Small intestine (tissue), 7 donors: ENCODE measurements at regions not wholly inside any gene's neighbourhood (a gene's known extent, or its start where the extent isn't known, plus 50 kb on each side); places are given as distances from the start of the nearest gene placed in this dataset.

ENCODE experiments used
- DNase-seq, 2 donors: peaks; one replicate each; pipeline versions ENCODE4 v3.0.0 to v3.0.0-alpha.2; 2013
- FAIRE-seq: peaks from 2 replicates; lab custom pipeline; 2012; peaks lifted over from hg19 to GRCh38; lab: Jason Lieb, UNC
- H3K27ac ChIP-seq, 3 donors: one replicate each; pipeline ENCODE4 v1.5.1; 2013; ENCODE audit warnings: low read length in 2 of 3, mild to moderate bottlenecking in 2 of 3, control low read depth in 1 of 3, inconsistent platforms in 1 of 3, low read depth in 1 of 3, moderate library complexity in 1 of 3
- H3K27me3 ChIP-seq, 3 donors: one replicate each; pipeline ENCODE4 v1.6.1; 2013; ENCODE audit warnings: low read length in 3 of 3, inconsistent platforms in 1 of 3; ENCODE audit not compliant: control insufficient read depth in 3 of 3, insufficient read depth in 3 of 3
- H3K36me3 ChIP-seq, 3 donors: one replicate each; pipeline ENCODE4 v1.6.1; 2013; ENCODE audit warnings: low read length in 3 of 3, inconsistent platforms in 1 of 3, low read depth in 1 of 3, mild to moderate bottlenecking in 1 of 3, moderate library complexity in 1 of 3; ENCODE audit not compliant: control insufficient read depth in 3 of 3, insufficient read depth in 2 of 3
- H3K4me1 ChIP-seq, 3 donors: one replicate each; pipeline ENCODE4 v1.6.1; 2013; ENCODE audit warnings: low read length in 2 of 3, inconsistent platforms in 1 of 3, low read depth in 1 of 3, mild to moderate bottlenecking in 1 of 3, moderate library complexity in 1 of 3; ENCODE audit not compliant: control insufficient read depth in 3 of 3, insufficient read depth in 2 of 3
- H3K4me3 ChIP-seq, 3 donors: one replicate each; pipeline ENCODE4 v1.5.1; 2013; ENCODE audit warnings: low read length in 3 of 3, control low read depth in 1 of 3, inconsistent platforms in 1 of 3, low read depth in 1 of 3, mild to moderate bottlenecking in 1 of 3, moderate library complexity in 1 of 3
- H3K9me3 ChIP-seq, 2 donors: one replicate each; pipeline ENCODE4 v1.6.1; 2013; ENCODE audit warnings: low read depth in 1 of 2, low read length in 1 of 2; ENCODE audit not compliant: control insufficient read depth in 2 of 2, insufficient read depth in 1 of 2
- WGBS, 3 donors: extraction: QIAGEN DNeasy Blood & Tissue Kit; methylation state at CpG; one replicate each; pipeline ENCODE4 v1.1.7; 2013; 5-methylcytosine and 5-hydroxymethylcytosine counted together
- donor health status: healthy with polysubstance abuse.
- donor health status: control.
- donor health status: control.
- donor health status: Bipolar disorder and iron deficiency.
- donor health status: healthy.

DNA sequence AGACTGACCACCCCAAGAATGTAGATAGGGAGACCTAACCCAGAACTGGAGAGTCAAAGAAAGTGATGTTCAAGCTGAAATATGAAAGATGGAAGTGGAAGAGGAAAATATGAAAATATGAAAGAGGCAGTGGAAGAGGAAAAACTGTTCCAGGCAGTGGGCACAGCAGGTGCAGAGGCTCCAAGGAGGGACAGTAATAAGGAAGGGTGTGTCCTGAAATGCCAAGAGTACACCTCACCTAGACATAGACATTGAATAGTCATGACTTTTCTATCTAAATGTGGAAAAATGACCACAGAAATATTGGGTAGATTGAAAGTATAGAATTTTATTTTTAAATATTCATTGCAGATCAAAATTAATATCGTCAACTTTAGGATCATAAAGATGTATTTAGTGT, 161.7 kb upstream of the USP24 start:
- no peak for DNase-seq
- Histone ChIP-seq H3K4me3 (no peak overlapping the region), H3K27ac (no peak overlapping the region), H3K36me3 (no peaks in the 10 kb centered on the region), H3K9me3 (no peaks in the 10 kb centered on the region), H3K4me1 (peaks cover 0 to 2% (median 0%) of the 10 kb centered on the region in 3 donors), H3K27me3 (no peaks in the 10 kb centered on the region)
- 79 to 97% (median 92%) methylated on average over 1 of the region's 1 CpG for WGBS, 3 donors
- no peak for FAIRE-seq

DNA sequence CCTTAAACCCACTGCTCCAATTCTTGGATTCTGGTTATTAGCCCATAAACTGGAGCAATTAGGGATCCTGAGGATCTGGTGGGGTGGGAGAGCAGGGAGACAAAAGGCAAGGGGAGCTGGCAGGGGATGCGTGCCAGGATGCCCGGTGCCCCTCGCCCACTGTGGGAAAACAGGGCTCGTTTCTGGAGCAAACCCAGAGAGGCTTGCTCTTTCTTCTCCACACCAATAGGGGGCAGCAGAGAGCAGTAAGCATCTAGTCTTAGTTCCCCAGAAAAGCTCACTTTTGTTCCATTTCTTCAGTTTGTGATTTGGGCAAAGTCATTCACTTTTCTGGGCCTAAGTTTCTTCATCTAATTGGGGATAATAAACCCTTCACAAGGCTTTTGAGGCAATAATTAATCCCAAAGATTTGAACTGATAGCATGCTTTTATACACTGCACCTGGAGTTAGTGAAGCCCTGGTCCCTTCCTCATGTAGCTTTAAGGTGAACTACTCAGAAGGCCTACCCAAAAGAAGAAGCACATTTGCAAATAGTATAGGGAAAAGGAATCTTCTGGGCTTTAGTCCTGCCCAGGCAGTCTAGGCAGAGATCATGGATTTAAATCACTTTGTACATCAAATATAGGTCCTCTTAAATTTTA, 160.6 kb upstream of the USP24 start:
- H3K36me3 ChIP-seq = no peaks in the 10 kb centered on the region
- H3K27ac ChIP-seq = no peak overlapping the region
- H3K4me3 ChIP-seq = no peak overlapping the region
- FAIRE-seq (no peak), DNase-seq (peak; percentile 35 to 61)
- WGBS, 3 donors = 14 to 35% (median 18%) methylated on average over 4 of the region's 4 CpGs
- H3K9me3 ChIP-seq = no peaks in the 10 kb centered on the region
- H3K4me1 ChIP-seq = peaks cover 0 to 2% (median 0%) of the 10 kb centered on the region in 3 donors
- H3K27me3 ChIP-seq = no peaks in the 10 kb centered on the region

DNA sequence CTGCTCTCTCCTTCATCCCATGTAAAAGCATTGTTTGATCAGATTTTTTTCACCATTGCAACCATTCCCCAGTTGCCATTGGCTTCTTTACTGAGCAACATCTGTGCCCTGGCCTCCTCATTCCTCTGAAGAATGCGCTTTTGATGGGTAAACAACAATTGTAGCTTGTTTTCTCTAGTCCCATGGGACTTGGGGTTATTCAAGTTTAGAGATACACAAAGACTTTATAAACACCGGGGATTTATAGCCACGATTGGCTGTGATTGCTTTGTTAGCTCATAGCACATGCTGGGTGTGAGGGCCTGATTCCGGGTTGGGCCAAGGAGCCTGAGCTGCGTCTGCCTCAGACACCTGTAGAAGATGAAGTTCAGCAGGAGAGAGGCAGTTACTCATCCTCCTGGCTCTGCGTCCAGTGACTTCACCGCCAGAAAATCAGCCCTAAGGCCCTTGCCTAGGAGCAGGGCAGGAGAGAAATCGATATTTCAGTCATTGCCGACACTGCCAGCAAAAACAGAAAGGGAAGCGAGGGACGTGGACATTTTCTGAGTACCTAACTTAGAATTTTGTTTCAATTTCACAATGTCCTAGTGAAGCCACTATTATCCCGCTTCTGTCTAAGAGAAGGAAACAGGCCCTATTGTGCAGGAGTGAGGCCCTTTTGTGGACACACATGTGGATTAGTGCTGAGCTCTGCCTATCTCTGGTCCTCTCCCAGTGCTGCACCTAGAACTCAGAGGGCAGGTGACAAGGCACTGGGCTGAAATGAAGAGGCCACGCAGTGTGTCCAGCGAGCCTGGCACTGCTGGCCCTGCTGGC, 159.8 kb upstream of the USP24 start:
- Histone ChIP-seq H3K9me3 (no peaks in the 10 kb centered on the region), H3K4me3 (no peak overlapping the region), H3K4me1 (peaks cover 0 to 2% (median 0%) of the 10 kb centered on the region in 3 donors), H3K36me3 (no peaks in the 10 kb centered on the region), H3K27ac (no peak overlapping the region), H3K27me3 (no peaks in the 10 kb centered on the region)
- DNase-seq (no peak), FAIRE-seq (no peak)
- 80 to 84% (median 81%) methylated on average over 14 of the region's 14 CpGs for WGBS, 3 donors

DNA sequence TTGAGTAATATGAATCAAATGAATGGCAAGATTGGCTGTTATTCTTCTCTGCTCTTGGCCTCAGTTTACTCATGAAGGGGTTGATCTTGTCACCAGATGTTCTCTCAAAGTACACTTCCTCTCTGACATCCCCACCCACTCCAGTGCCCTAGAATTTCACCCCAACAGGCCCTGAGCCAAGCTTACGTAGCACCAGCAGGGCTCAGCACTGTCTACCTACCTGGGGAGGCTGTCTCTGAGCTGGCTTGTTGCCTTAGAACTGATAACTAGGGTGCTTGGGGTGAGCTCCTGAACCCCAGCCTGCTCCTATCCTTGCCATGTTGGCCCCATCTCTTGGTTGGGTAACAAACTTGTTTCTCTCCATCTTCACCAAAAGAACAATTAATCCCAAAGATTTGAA, 159.1 kb upstream of the USP24 start:
- Histone ChIP-seq H3K27me3 (no peaks in the 10 kb centered on the region), H3K4me1 (peaks cover 0 to 2% (median 0%) of the 10 kb centered on the region in 3 donors), H3K9me3 (no peaks in the 10 kb centered on the region), H3K36me3 (no peaks in the 10 kb centered on the region), H3K27ac (no peak overlapping the region), H3K4me3 (no peak overlapping the region)
- DNase-seq = no peak
- WGBS, 3 donors = 91 to 95% (median 91%) methylated on average over 1 of the region's 1 CpG
- no peak for FAIRE-seq

DNA sequence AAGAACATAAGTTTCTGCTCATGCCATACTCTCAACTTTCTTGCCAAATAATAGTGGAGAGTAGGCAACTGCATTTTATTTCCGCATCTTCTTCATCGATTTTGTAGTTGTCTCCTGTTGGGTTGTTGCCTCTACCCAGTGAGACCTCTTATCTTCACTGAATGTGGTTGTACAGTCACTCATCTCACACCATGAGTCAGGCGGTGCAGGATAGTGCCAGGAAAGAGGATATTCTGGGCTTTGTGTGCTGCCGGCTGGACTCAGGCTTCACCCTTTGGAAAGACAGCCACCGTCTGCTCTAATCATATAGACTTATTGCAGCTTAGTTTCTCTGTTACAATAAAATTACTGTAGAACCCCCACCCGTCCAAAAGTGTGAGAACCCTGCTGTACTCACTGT, 154.3 kb upstream of the USP24 start:
- Histone ChIP-seq H3K27me3 (no peaks in the 10 kb centered on the region), H3K4me3 (no peak overlapping the region), H3K27ac (no peak overlapping the region), H3K4me1 (no peaks in the 10 kb centered on the region), H3K9me3 (peaks cover 0 to 15% of the 10 kb centered on the region in 2 donors), H3K36me3 (no peaks in the 10 kb centered on the region)
- FAIRE-seq (no peak), DNase-seq (no peak)
- whole genome bisulfite sequencing, 3 donors = 73 to 86% (median 79%) methylated on average over 6 of the region's 6 CpGs

DNA sequence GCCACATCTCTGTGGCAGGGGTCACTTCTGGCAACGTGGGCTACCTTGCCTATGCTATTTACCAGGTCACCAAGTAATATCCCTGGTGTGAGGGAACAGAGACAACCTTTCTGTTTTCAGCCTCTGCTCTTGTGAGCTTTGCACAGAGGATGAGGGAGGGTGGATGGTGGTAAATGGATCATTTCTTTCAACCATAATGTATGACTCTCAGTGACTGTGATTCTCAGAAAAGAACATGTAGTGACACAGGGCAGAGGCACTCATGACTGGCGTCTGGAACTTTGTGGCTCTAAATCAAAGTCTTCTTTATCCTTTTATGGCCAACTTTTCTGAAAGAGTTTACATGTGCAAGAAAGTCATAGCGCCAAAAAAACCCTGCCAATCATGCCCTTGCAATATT, 153.5 kb upstream of the USP24 start:
- FAIRE-seq (no peak), DNase-seq (no peak)
- no peak overlapping the region for H3K4me3 ChIP-seq
- no peaks in the 10 kb centered on the region for H3K4me1 ChIP-seq
- no peak overlapping the region for H3K27ac ChIP-seq
- H3K36me3 ChIP-seq = no peaks in the 10 kb centered on the region
- WGBS, 3 donors = 52 to 81% (median 66%) methylated on average over 3 of the region's 3 CpGs
- no peaks in the 10 kb centered on the region for H3K27me3 ChIP-seq
- peaks cover 0 to 15% of the 10 kb centered on the region in 2 donors for H3K9me3 ChIP-seq

DNA sequence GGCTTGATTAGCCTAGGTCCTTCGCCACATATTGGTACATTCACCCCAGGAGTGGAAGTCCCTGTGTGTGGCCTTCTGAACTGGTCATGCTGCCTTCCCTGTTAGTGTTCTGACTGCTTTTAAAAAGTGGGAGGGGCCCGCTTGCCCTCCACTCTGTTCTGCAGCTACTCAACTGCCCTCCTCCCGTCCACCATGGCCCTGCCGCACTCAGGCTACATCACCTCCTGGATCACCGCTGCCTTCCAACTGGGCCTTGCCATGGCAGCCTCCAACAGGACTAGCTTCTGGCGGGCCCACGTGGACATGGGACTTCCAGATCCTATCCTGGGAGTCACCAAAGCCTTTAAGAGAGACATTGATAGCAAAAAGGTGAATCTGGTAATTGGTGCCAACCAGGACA, 152.1 kb upstream of the USP24 start:
- WGBS, 3 donors = 76 to 88% (median 79%) methylated on average over 7 of the region's 7 CpGs
- Histone ChIP-seq H3K27ac (no peak overlapping the region), H3K27me3 (peaks cover 0 to 2% (median 0%) of the 10 kb centered on the region in 3 donors), H3K4me1 (no peaks in the 10 kb centered on the region), H3K4me3 (no peak overlapping the region), H3K36me3 (no peaks in the 10 kb centered on the region), H3K9me3 (peaks cover 0 to 15% of the 10 kb centered on the region in 2 donors)
- FAIRE-seq (no peak), DNase-seq (no peak)

DNA sequence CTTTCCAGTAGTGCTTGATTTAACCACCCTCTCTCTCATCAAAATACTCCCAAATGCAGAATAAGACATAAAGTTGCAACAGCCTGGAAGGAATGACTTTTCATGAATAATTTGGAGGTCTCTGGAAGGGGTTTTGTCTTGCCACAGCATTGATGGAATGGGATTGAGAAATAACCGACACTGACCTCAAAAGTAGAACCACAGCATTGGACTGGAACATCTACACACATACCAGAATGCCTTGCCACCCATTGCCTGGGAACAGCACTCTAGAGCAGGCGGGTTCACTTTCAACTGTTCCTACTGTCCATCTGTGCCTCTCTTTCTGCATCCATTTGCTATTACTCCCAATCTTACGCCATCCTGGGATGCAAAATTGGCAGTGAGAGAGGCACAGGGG, 149.1 kb upstream of the USP24 start:
- Histone ChIP-seq H3K27ac (no peak overlapping the region), H3K9me3 (peaks cover 0 to 15% of the 10 kb centered on the region in 2 donors), H3K27me3 (peaks cover 0 to 2% (median 2%) of the 10 kb centered on the region in 3 donors), H3K36me3 (no peaks in the 10 kb centered on the region), H3K4me3 (no peak overlapping the region), H3K4me1 (no peaks in the 10 kb centered on the region)
- WGBS, 3 donors = 86 to 89% (median 87%) methylated on average over 3 of the region's 3 CpGs
- no peak for FAIRE-seq
- DNase-seq = no peak
